Neuronal stem cell (in vitro differentiated cells): ENCODE measurements at regions not wholly inside any gene's neighbourhood (a gene's known extent, or its start where the extent isn't known, plus 50 kb on each side); places are given as distances from the start of the nearest gene placed in this dataset.

Experiments
- DNase-seq: peaks from one replicate; pipeline ENCODE4 v3.0.0-alpha.2; 2013; ENCODE audit warnings: low spot score
- H2AFZ ChIP-seq: one replicate; pipeline ENCODE4 v1.6.1; 2013; ENCODE audit warnings: mild to moderate bottlenecking, low read length, inconsistent platforms
- H2AK5ac ChIP-seq: 2 replicates; pipeline ENCODE4 v1.6.1; 2013; ENCODE audit warnings: low read depth, mild to moderate bottlenecking, inconsistent platforms, low read length, moderate library complexity, mixed read lengths
- H2BK120ac ChIP-seq: 2 replicates; pipeline ENCODE4 v1.6.1; 2013; ENCODE audit warnings: low read depth, mild to moderate bottlenecking, inconsistent platforms, low read length, moderate library complexity, mixed read lengths
- H2BK12ac ChIP-seq: one replicate; pipeline ENCODE4 v1.6.1; 2013; ENCODE audit warnings: low read length, inconsistent platforms
- H2BK15ac ChIP-seq: 2 replicates; pipeline ENCODE4 v1.6.1; 2013; ENCODE audit warnings: mild to moderate bottlenecking, low read length, inconsistent platforms, mixed read lengths
- H2BK5ac ChIP-seq: one replicate; pipeline ENCODE4 v1.6.1; 2013; ENCODE audit warnings: inconsistent platforms, mild to moderate bottlenecking, low read length, moderate library complexity
- H3K14ac ChIP-seq: one replicate; pipeline ENCODE4 v1.6.1; 2013; ENCODE audit warnings: low read length, inconsistent platforms
- H3K18ac ChIP-seq: 2 replicates; pipeline ENCODE4 v1.6.1; 2013; ENCODE audit warnings: low read length, inconsistent platforms
- H3K23ac ChIP-seq: 2 replicates; pipeline ENCODE4 v1.6.1; 2013; ENCODE audit warnings: low read depth, mild to moderate bottlenecking, mixed read lengths, low read length, inconsistent platforms; ENCODE audit not compliant: poor library complexity
- H3K27ac ChIP-seq: replicated peaks from 3 replicates; pipeline ENCODE4 v1.5.1; 2013; ENCODE audit warnings: low read length, inconsistent platforms
- H3K27me3 ChIP-seq, 3 experiments: 2 replicates each; pipeline ENCODE4 v1.6.1; 2013; ENCODE audit warnings: low read length in 3 of 3, mild to moderate bottlenecking in 2 of 3, inconsistent platforms in 1 of 3, low read depth in 1 of 3, mixed read lengths in 1 of 3, moderate library complexity in 1 of 3; ENCODE audit not compliant: control insufficient read depth in 3 of 3, insufficient read depth in 3 of 3
- H3K36me3 ChIP-seq, 2 donors: replicated peaks in 1 of 2; 2 replicates each; pipeline ENCODE4 v1.6.1; 2013; ENCODE audit warnings: low read length in 2 of 2; ENCODE audit not compliant: control insufficient read depth in 2 of 2, insufficient read depth in 2 of 2
- H3K4ac ChIP-seq: 2 replicates; pipeline ENCODE4 v1.6.1; 2013; ENCODE audit warnings: inconsistent platforms, mild to moderate bottlenecking, low read length, moderate library complexity
- H3K4me1 ChIP-seq, 2 donors: 1 replicate in 1 of 2; 2 replicates in 1 of 2; pipeline ENCODE4 v1.6.1; 2013; ENCODE audit warnings: low read length in 2 of 2, low read depth in 1 of 2; ENCODE audit not compliant: control insufficient read depth in 2 of 2, insufficient read depth in 1 of 2
- H3K4me2 ChIP-seq: one replicate; pipeline ENCODE4 v1.6.1; 2013; ENCODE audit warnings: mild to moderate bottlenecking, low read length, inconsistent platforms; ENCODE audit not compliant: insufficient read depth, poor library complexity, severe bottlenecking
- H3K4me3 ChIP-seq, 2 donors: 2 replicates each; pipeline ENCODE4 v1.5.1; 2013; ENCODE audit warnings: low read length in 2 of 2, mild to moderate bottlenecking in 2 of 2, inconsistent platforms in 1 of 2, moderate library complexity in 1 of 2
- H3K79me1 ChIP-seq: one replicate; pipeline ENCODE4 v1.6.1; 2013; ENCODE audit warnings: low read depth, mild to moderate bottlenecking, inconsistent platforms, low read length, moderate library complexity
- H3K9ac ChIP-seq: one replicate; pipeline ENCODE4 v1.6.1; 2013; ENCODE audit warnings: mild to moderate bottlenecking, low read depth, low read length, inconsistent platforms; ENCODE audit not compliant: poor library complexity
- H3K9me3 ChIP-seq, 2 donors: replicated peaks in 1 of 2; 2 replicates each; pipeline versions ENCODE3 to v1.6.1; 2013; ENCODE audit warnings: low read length in 2 of 2, mild to moderate bottlenecking in 2 of 2, inconsistent platforms in 1 of 2, low read depth in 1 of 2, mixed read lengths in 1 of 2, moderate library complexity in 1 of 2; ENCODE audit not compliant: control insufficient read depth in 2 of 2, insufficient read depth in 1 of 2
- H4K8ac ChIP-seq: one replicate; pipeline ENCODE4 v1.6.1; 2013; ENCODE audit warnings: low read depth, mild to moderate bottlenecking, inconsistent platforms, low read length, moderate library complexity
- H4K91ac ChIP-seq: one replicate; pipeline ENCODE4 v1.6.1; 2013; ENCODE audit warnings: low read length, low read depth, mild to moderate bottlenecking, inconsistent platforms; ENCODE audit not compliant: poor library complexity
- WGBS, 2 donors: extraction: QIAGEN DNeasy Blood & Tissue Kit; methylation state at CpG; one replicate each; pipeline ENCODE4 v1.1.7; 2013; ENCODE audit warnings: missing lambda C conversion rate in 2 of 2, mixed read lengths in 1 of 2; ENCODE audit not compliant: insufficient read length in 2 of 2, insufficient replicate concordance in 1 of 2; ENCODE audit errors: extremely low coverage in 2 of 2; 5-methylcytosine and 5-hydroxymethylcytosine counted together

DNA sequence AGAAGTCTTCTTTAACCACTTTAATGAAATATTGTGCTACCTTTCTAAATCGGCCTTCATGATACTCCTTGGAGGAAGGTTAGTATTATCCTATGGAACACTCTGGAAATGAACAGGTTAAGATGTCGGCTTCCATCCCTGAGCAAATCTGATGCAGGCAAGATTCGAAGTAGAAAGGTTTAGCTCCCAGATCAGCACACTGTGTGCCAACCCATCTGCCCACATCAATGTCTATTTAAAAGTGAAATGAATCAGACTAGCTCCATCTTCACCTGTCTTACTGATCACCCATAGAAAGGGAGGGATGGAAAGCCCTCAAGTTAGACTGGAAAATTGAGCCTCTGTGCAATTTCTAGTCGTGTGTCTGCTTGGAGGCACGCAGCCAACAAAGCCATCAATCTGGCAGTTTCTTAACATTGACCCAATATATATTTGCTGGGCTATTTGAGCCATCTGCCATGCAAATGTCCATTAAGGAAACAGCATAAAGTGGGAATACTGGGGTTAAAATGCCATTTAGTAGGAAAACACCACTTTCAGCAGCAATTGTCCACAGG lies 506.1 kb downstream of the RMST start:
- Histone ChIP-seq H2BK120ac (no peak overlapping the region), H3K4me3 (no peak overlapping the region), H3K79me1 (no peaks in the 10 kb centered on the region), H2BK12ac (no peak overlapping the region), H4K91ac (no peak overlapping the region), H2BK5ac (no peak overlapping the region), H2AFZ (no peak overlapping the region), H4K8ac (no peak overlapping the region), H3K18ac (no peak overlapping the region), H2AK5ac (no peak overlapping the region), H3K36me3 (no peaks in the 10 kb centered on the region), H3K9me3 (no peaks in the 10 kb centered on the region), H3K4me2 (no peak overlapping the region), H3K23ac (no peak overlapping the region), H2BK15ac (no peak overlapping the region), H3K4ac (no peak overlapping the region), H3K9ac (no peak overlapping the region), H3K14ac (no peak overlapping the region), H3K27me3 (no peaks in the 10 kb centered on the region), H3K4me1 (peaks cover 0 to 2% of the 10 kb centered on the region in 2 donors), H3K27ac (no peak overlapping the region)
- no peak for DNase-seq
- WGBS, 2 donors = no CpG with 5 or more reads among the region's 5 CpGs

DNA sequence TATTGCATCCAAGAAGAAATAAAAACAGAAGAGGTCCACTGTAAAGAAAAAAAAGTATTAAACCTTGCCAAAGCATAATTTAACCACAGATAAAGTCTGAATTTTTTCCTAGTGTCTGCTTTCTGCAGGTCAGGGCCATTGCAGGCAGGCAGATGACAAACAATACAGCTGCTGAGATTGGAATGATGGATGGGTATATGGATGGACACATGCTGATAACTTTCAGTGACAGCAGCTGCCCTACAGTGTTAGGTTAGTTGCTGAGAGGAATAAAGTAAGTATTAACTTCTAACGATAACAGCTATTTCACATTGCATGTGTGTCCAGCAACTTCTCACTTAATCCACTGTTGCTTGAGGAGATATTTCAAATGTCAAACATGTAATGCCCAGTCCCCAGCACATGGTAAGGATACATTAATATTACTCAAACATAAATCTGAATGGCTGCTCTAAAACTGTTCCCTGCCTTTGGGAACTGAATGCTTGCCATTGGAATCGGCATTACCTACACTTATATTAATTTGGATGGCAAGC lies 515.3 kb downstream of the RMST start:
- no peak overlapping the region for H2BK12ac ChIP-seq
- no peak overlapping the region for H2BK120ac ChIP-seq
- H3K4me2 ChIP-seq = no peak overlapping the region
- no peak overlapping the region for H4K8ac ChIP-seq
- H4K91ac ChIP-seq = no peak overlapping the region
- H3K9ac ChIP-seq = no peak overlapping the region
- no peaks in the 10 kb centered on the region for H3K4me1 ChIP-seq
- no peak overlapping the region for H2BK15ac ChIP-seq
- no peak overlapping the region for H3K4me3 ChIP-seq
- no peak overlapping the region for H2BK5ac ChIP-seq
- H3K23ac ChIP-seq = no peak overlapping the region
- no peaks in the 10 kb centered on the region for H3K79me1 ChIP-seq
- no peak overlapping the region for H3K14ac ChIP-seq
- H3K9me3 ChIP-seq = no peaks in the 10 kb centered on the region
- WGBS, 2 donors = no CpG with 5 or more reads among the region's 2 CpGs
- no peak overlapping the region for H3K27ac ChIP-seq
- no peak for DNase-seq
- no peak overlapping the region for H2AK5ac ChIP-seq
- no peaks in the 10 kb centered on the region for H3K27me3 ChIP-seq
- no peaks in the 10 kb centered on the region for H3K36me3 ChIP-seq
- no peak overlapping the region for H3K18ac ChIP-seq
- H2AFZ ChIP-seq = no peak overlapping the region
- H3K4ac ChIP-seq = no peak overlapping the region

DNA sequence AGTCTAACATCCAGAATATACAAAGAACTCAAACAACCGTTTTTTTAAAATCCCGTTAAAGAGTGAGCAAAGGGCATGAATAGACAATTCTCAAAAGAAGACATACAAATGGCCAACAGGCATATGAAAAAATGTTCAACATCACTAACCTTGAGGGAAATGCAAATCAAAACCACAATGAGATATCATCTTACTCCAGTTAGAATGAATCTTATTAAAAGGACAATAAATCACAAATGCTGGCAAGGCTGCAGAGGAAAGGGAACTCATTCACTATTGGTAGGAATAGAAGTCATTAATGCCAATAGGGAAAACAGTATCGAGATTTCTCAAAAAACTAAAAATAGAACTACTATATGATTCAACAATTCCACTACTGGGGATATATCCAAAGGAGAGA lies 520.1 kb downstream of the RMST start:
- no peak overlapping the region for H4K8ac ChIP-seq
- no peak overlapping the region for H4K91ac ChIP-seq
- H3K36me3 ChIP-seq = no peaks in the 10 kb centered on the region
- no peak overlapping the region for H3K4ac ChIP-seq
- H2AFZ ChIP-seq = no peak overlapping the region
- no peaks in the 10 kb centered on the region for H3K79me1 ChIP-seq
- H3K27me3 ChIP-seq = no peaks in the 10 kb centered on the region
- no peak for DNase-seq
- H3K27ac ChIP-seq = no peak overlapping the region
- no peaks in the 10 kb centered on the region for H3K9me3 ChIP-seq
- H2BK120ac ChIP-seq = no peak overlapping the region
- no peak overlapping the region for H2BK12ac ChIP-seq
- H3K23ac ChIP-seq = no peak overlapping the region
- no peak overlapping the region for H2AK5ac ChIP-seq
- H3K14ac ChIP-seq = no peak overlapping the region
- H3K4me3 ChIP-seq = no peak overlapping the region
- WGBS, 2 donors = no CpG with 5 or more reads among the region's 3 CpGs
- no peaks in the 10 kb centered on the region for H3K4me1 ChIP-seq
- H2BK5ac ChIP-seq = no peak overlapping the region
- no peak overlapping the region for H2BK15ac ChIP-seq
- no peak overlapping the region for H3K18ac ChIP-seq
- H3K9ac ChIP-seq = no peak overlapping the region
- H3K4me2 ChIP-seq = no peak overlapping the region

DNA sequence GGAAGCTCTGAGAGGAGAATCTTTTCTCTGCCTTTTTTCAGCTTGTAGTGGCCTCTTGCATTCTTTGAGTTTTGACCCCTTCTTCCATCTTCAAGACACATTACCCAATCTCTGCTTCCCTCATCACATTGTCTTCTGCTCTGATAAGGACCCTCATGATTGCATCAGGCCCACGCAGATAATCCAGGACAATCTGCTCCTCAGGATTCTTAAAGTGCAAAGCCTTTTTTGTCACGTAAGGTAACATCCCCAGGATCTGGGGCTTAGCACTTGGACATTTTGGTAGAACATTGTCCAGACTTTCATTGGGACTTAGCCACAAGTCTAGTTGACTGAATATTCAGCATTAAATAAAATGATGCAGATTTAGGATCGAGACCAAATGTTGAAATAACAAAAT lies 521.2 kb downstream of the RMST start:
- Histone ChIP-seq H3K14ac (no peak overlapping the region), H3K9me3 (no peaks in the 10 kb centered on the region), H2AFZ (no peak overlapping the region), H2BK12ac (no peak overlapping the region), H3K18ac (no peak overlapping the region), H3K4me1 (no peaks in the 10 kb centered on the region), H3K36me3 (no peaks in the 10 kb centered on the region), H3K4ac (no peak overlapping the region), H2BK15ac (no peak overlapping the region), H3K79me1 (no peaks in the 10 kb centered on the region), H3K27me3 (no peaks in the 10 kb centered on the region), H3K4me2 (no peak overlapping the region), H4K8ac (no peak overlapping the region), H2BK5ac (no peak overlapping the region), H4K91ac (no peak overlapping the region), H2BK120ac (no peak overlapping the region), H2AK5ac (no peak overlapping the region), H3K9ac (no peak overlapping the region), H3K27ac (no peak overlapping the region), H3K23ac (no peak overlapping the region), H3K4me3 (no peak overlapping the region)
- DNase-seq = no peak
- no CpG with 5 or more reads among the region's 3 CpGs for WGBS, 2 donors
